Nephron progenitor cell (in vitro differentiated cells): ENCODE measurements at regions not wholly inside any gene's neighbourhood (a gene's known extent, or its start where the extent isn't known, plus 50 kb on each side); places are given as distances from the start of the nearest gene placed in this dataset.
"Not testable (repeated sequence)": the region's sequence is repeated elsewhere in the genome, so short reads cannot be mapped to it uniquely, and the experiment has no call there.

ENCODE experiments used
- DNase-seq: peaks from one replicate; pipeline ENCODE4 v3.0.0; 2021
- H3K27ac Mint-ChIP-seq: 2 replicates; pipeline ENCODE4 v1.8.0; 2021; ENCODE audit warnings: mild to moderate bottlenecking, moderate library complexity, mixed read lengths
- H3K27me3 Mint-ChIP-seq: 2 replicates; pipeline ENCODE4 v1.8.0; 2021; ENCODE audit warnings: mild to moderate bottlenecking, low read depth, mixed read lengths; ENCODE audit not compliant: poor library complexity
- H3K36me3 Mint-ChIP-seq: 2 replicates; pipeline ENCODE4 v1.8.0; 2021; ENCODE audit warnings: low read depth, mixed read lengths
- H3K4me1 Mint-ChIP-seq: 2 replicates; pipeline ENCODE4 v1.8.0; 2021; ENCODE audit warnings: mixed read lengths
- H3K4me3 Mint-ChIP-seq: 2 replicates; pipeline ENCODE4 v1.8.0; 2021; ENCODE audit warnings: mild to moderate bottlenecking, moderate library complexity, mixed read lengths
- H3K9me3 Mint-ChIP-seq: 2 replicates; pipeline ENCODE4 v1.8.0; 2021; ENCODE audit warnings: mild to moderate bottlenecking, moderate library complexity, mixed read lengths
- CTCF ChIP-seq: fragments of 200-600 bp; sonication (generic); IDR thresholded peaks from 2 replicates; pipeline ENCODE4 v1.5.0; 2021; ENCODE audit warnings: antibody characterized with exemption

GRCh38 chr5:92177926-92178487 lies 794.9 kb upstream of the ARRDC3 start:
- TF ChIP-seq CTCF, result no peak
- H3K27me3 Mint-ChIP-seq, result no peaks in the 10 kb centered on the region
- H3K4me1 Mint-ChIP-seq, result no peaks in the 10 kb centered on the region
- DNase-seq, result no peak
- no peaks in the 10 kb centered on the region for H3K36me3 Mint-ChIP-seq
- no peak overlapping the region for H3K4me3 Mint-ChIP-seq
- no peak overlapping the region for H3K27ac Mint-ChIP-seq
- H3K9me3 Mint-ChIP-seq, result no peaks in the 10 kb centered on the region

- H3K27ac Mint-ChIP-seq, result no peak overlapping the region
- no peak for DNase-seq
- no peak overlapping the region for H3K4me3 Mint-ChIP-seq
- no peaks in the 10 kb centered on the region for H3K27me3 Mint-ChIP-seq
- H3K36me3 Mint-ChIP-seq, result no peaks in the 10 kb centered on the region
- no peak for TF ChIP-seq CTCF
- no peaks in the 10 kb centered on the region for H3K9me3 Mint-ChIP-seq
- no peaks in the 10 kb centered on the region for H3K4me1 Mint-ChIP-seq
These were observed 780.8 kb upstream of the ARRDC3 start for GRCh38 chr5:92163906-92164305.

- DNase-seq, result no peak
- no peak for TF ChIP-seq CTCF
- H3K27me3 Mint-ChIP-seq, result no peaks in the 10 kb centered on the region
- peak overlapping the region; percentile 57 for H3K27ac Mint-ChIP-seq
- H3K4me3 Mint-ChIP-seq, result peak overlapping the region; percentile 27
- H3K9me3 Mint-ChIP-seq, result no peaks in the 10 kb centered on the region
- H3K36me3 Mint-ChIP-seq, result no peaks in the 10 kb centered on the region
- peaks cover 48% of the 10 kb centered on the region for H3K4me1 Mint-ChIP-seq
These were observed 764.7 kb upstream of the ARRDC3 start for GRCh38 chr5:92147798-92148197.

- peaks cover 48% of the 10 kb centered on the region for H3K4me1 Mint-ChIP-seq
- H3K27me3 Mint-ChIP-seq, result no peaks in the 10 kb centered on the region
- H3K4me3 Mint-ChIP-seq, result peak overlapping the region; percentile 27
- H3K9me3 Mint-ChIP-seq, result no peaks in the 10 kb centered on the region
- H3K36me3 Mint-ChIP-seq, result no peaks in the 10 kb centered on the region
- no peak for TF ChIP-seq CTCF
- peak; percentile 37 for DNase-seq
- peak overlapping the region; percentile 57 for H3K27ac Mint-ChIP-seq
These were observed 764.1 kb upstream of the ARRDC3 start for GRCh38 chr5:92147266-92147665.

- Mint-ChIP-seq H3K4me3 (no peak overlapping the region), H3K27ac (no peak overlapping the region), H3K36me3 (no peaks in the 10 kb centered on the region), H3K4me1 (peaks cover 48% of the 10 kb centered on the region), H3K9me3 (no peaks in the 10 kb centered on the region), H3K27me3 (no peaks in the 10 kb centered on the region)
- TF ChIP-seq CTCF, result no peak
- no peak for DNase-seq
These were observed 762.7 kb upstream of the ARRDC3 start for GRCh38 chr5:92145852-92146251.

GRCh38 chr5:92144824-92145223 lies 761.7 kb upstream of the ARRDC3 start:
- H3K27ac Mint-ChIP-seq, result no peak overlapping the region
- no peaks in the 10 kb centered on the region for H3K9me3 Mint-ChIP-seq
- no peak for TF ChIP-seq CTCF
- H3K4me3 Mint-ChIP-seq, result no peak overlapping the region
- no peaks in the 10 kb centered on the region for H3K27me3 Mint-ChIP-seq
- H3K4me1 Mint-ChIP-seq, result peaks cover 48% of the 10 kb centered on the region
- DNase-seq, result no peak
- no peaks in the 10 kb centered on the region for H3K36me3 Mint-ChIP-seq

GRCh38 chr5:92132294-92132908 lies 749.3 kb upstream of the ARRDC3 start:
- not testable (repeated sequence) for H3K36me3 Mint-ChIP-seq, H3K27me3 Mint-ChIP-seq, H3K4me3 Mint-ChIP-seq, H3K9me3 Mint-ChIP-seq, H3K4me1 Mint-ChIP-seq, H3K27ac Mint-ChIP-seq, DNase-seq
